ENCODE measurements at regions not wholly inside any gene's neighbourhood (a gene's known extent, or its start where the extent isn't known, plus 50 kb on each side); places are given as distances from the start of the nearest gene placed in this dataset.

- Histone ChIP-seq H3K4me3 (no peak overlapping the region), H3K27ac (no peak overlapping the region)
- no peak for DNase-seq (ENCODE audit: low spot score)
- no peak for TF ChIP-seq CTCF (IDR thresholded peaks at IDR 0.05)
These were observed 120.9 kb downstream of the SINHCAF start for GRCh38 chr12:31205054-31205453.

- Histone ChIP-seq H3K4me3 (no peak overlapping the region), H3K27ac (no peak overlapping the region)
- DNase-seq (ENCODE audit: low spot score): no peak
- TF ChIP-seq CTCF (IDR thresholded peaks at IDR 0.05): no peak
These were observed 119.8 kb downstream of the SINHCAF start for GRCh38 chr12:31206038-31206670.

- DNase-seq (ENCODE audit: low spot score): no peak
- TF ChIP-seq CTCF (IDR thresholded peaks at IDR 0.05): no peak
- H3K4me3 ChIP-seq: no peak overlapping the region
- H3K27ac ChIP-seq: no peak overlapping the region
These were observed 118.0 kb downstream of the SINHCAF start for GRCh38 chr12:31207799-31208465.

GRCh38 chr12:31210104-31210503 lies 115.8 kb downstream of the SINHCAF start:
- H3K4me3 ChIP-seq: no peak overlapping the region
- DNase-seq (ENCODE audit: low spot score): no peak
- no peak overlapping the region for H3K27ac ChIP-seq
- TF ChIP-seq CTCF (IDR thresholded peaks at IDR 0.05): no peak

- TF ChIP-seq CTCF (IDR thresholded peaks at IDR 0.05): no peak
- DNase-seq (ENCODE audit: low spot score): no peak
- Histone ChIP-seq H3K27ac (no peak overlapping the region), H3K4me3 (no peak overlapping the region)
These were observed 115.4 kb downstream of the SINHCAF start for GRCh38 chr12:31210541-31210940.

GRCh38 chr12:31214626-31215517 lies 111.1 kb downstream of the SINHCAF start:
- H3K4me3 ChIP-seq: no peak overlapping the region
- no peak overlapping the region for H3K27ac ChIP-seq
- no peak for DNase-seq (ENCODE audit: low spot score)
- no peak for TF ChIP-seq CTCF (IDR thresholded peaks at IDR 0.05)

Measured in coronary artery (tissue), 2 donors.